HCT116 (cell line): ENCODE measurements at regions not wholly inside any gene's neighbourhood (a gene's known extent, or its start where the extent isn't known, plus 50 kb on each side); places are given as distances from the start of the nearest gene placed in this dataset.

Source experiments
- ATAC-seq: fragments of 200-7000 bp; cut with Tn5 transposase; 2 replicates; pipeline ENCODE4 v1.9.1; 2020; ENCODE audit warnings: mild to moderate bottlenecking, moderate library complexity
- BruUV-seq: library from RNA; stranded (reverse); fragments of 400-500 nt; replicated peaks from 2 replicates; lab custom pipeline; 2021; lab: Mats Ljungman, UMichigan
- CTCF ChIA-PET: fragments of 300-600 bp; sonication (Branson Sonifier 250); formaldehyde crosslinking; loops from one replicate; lab custom pipeline; 2021; ENCODE audit warnings: antibody characterized with exemption; lab: Charles Lee
- POLR2A ChIA-PET: fragments of 300-600, 350-600 bp; sonication (Branson Sonifier 250); formaldehyde crosslinking; loops from one replicate; lab custom pipeline; 2021; ENCODE audit warnings: antibody characterized with exemption; lab: Charles Lee
- RAD21 ChIA-PET, 2 experiments: fragments of 300-600 bp; sonication (Branson Sonifier 250); formaldehyde crosslinking; loops; one replicate each; lab custom pipeline; 2023; ENCODE audit warnings: low total read pairs in 2 of 2; ENCODE audit not compliant: uncharacterized antibody in 2 of 2, unreplicated experiment in 2 of 2, low non-redundant PET in 1 of 2; lab: Charles Lee
- DNase-seq: peaks from one replicate; pipeline ENCODE4 v3.0.0-alpha.2; 2010; ENCODE audit warnings: low read depth, low spot score
- H2AFZ ChIP-seq: fragments of 200-600 bp; shearing (Covaris generic), sonication (generic); 2 replicates; pipeline ENCODE4 v1.6.1; 2017; ENCODE audit warnings: low read depth, mixed run types, mixed read lengths, antibody characterized with exemption, low read length; ENCODE audit not compliant: poor library complexity, severe bottlenecking
- H3K27ac ChIP-seq: 2 replicates; pipeline ENCODE4 v1.5.1; 2012; ENCODE audit warnings: low read depth, low read length
- H3K27me3 ChIP-seq: fragments of 200-600 bp; sonication (generic); 2 replicates; pipeline ENCODE4 v1.6.1; 2016; ENCODE audit warnings: mixed run types, low read length, mixed read lengths; ENCODE audit not compliant: insufficient read depth
- H3K36me3 ChIP-seq, 2 experiments: fragments of 200-500 bp in 1 of 2; fragments of 200-600 bp in 1 of 2; sonication (Bioruptor generic) in 1 of 2; sonication (generic) in 1 of 2; 2 replicates each; pipeline versions ENCODE4 v1.5.1 to v1.6.1; 2014 to 2016; ENCODE audit warnings: low read length in 2 of 2, inconsistent platforms in 1 of 2, mixed read lengths in 1 of 2, mixed run types in 1 of 2; ENCODE audit not compliant: insufficient read depth in 2 of 2, control insufficient read depth in 1 of 2
- H3K4me1 ChIP-seq, 2 experiments: fragments of 200-600 bp in 1 of 2; sonication (generic) in 1 of 2; 2 replicates each; pipeline versions ENCODE4 v1.5.1 to v1.6.1; 2012 to 2017; ENCODE audit warnings: low read length in 2 of 2, inconsistent platforms in 1 of 2, mild to moderate bottlenecking in 1 of 2, mixed read lengths in 1 of 2, mixed run types in 1 of 2, moderate library complexity in 1 of 2; ENCODE audit not compliant: insufficient read depth in 2 of 2, control insufficient read depth in 1 of 2
- H3K4me2 ChIP-seq: fragments of 200-600 bp; sonication (generic); 2 replicates; pipeline ENCODE4 v1.6.1; 2017; ENCODE audit warnings: mixed run types, low read length, mixed read lengths
- H3K4me3 ChIP-seq, 2 experiments: fragments of 200-600 bp in 1 of 2; sonication (generic) in 1 of 2; replicated peaks in 1 of 2; 2 replicates each; pipeline ENCODE4 v1.5.1; 2011 to 2016; ENCODE audit warnings: low read length in 2 of 2, control low read depth in 1 of 2, low read depth in 1 of 2, mild to moderate bottlenecking in 1 of 2, mixed read lengths in 1 of 2, mixed run types in 1 of 2
- H3K79me2 ChIP-seq: fragments of 200-600 bp; sonication (generic); 2 replicates; pipeline ENCODE4 v1.6.1; 2017; ENCODE audit warnings: mild to moderate bottlenecking, mixed run types, low read length, moderate library complexity, mixed read lengths; ENCODE audit not compliant: insufficient read depth
- H3K9ac ChIP-seq: fragments of 200-600 bp; sonication (generic); 2 replicates; pipeline ENCODE4 v1.6.1; 2016; ENCODE audit warnings: low read length, mixed read lengths
- H3K9me2 ChIP-seq: fragments of 200-600 bp; sonication (generic), shearing (Covaris generic); 2 replicates; pipeline ENCODE4 v1.6.1; 2017; ENCODE audit warnings: mixed run types, mild to moderate bottlenecking, moderate library complexity; ENCODE audit not compliant: insufficient read depth
- H3K9me3 ChIP-seq, 2 experiments: fragments of 200-500 bp in 1 of 2; fragments of 200-600 bp in 1 of 2; sonication (Bioruptor generic) in 1 of 2; sonication (generic) in 1 of 2; 2 replicates each; pipeline ENCODE4 v1.6.1; 2014 to 2017; ENCODE audit warnings: low read length in 2 of 2, mixed read lengths in 2 of 2, inconsistent platforms in 1 of 2, low read depth in 1 of 2, mild to moderate bottlenecking in 1 of 2, mixed run types in 1 of 2, moderate library complexity in 1 of 2; ENCODE audit not compliant: control insufficient read depth in 1 of 2, insufficient read depth in 1 of 2
- H4K20me1 ChIP-seq: fragments of 200-600 bp; sonication (generic), shearing (Covaris generic); 2 replicates; pipeline ENCODE4 v1.6.1; 2017; ENCODE audit warnings: mixed run types, mild to moderate bottlenecking, moderate library complexity; ENCODE audit not compliant: insufficient read depth
- EGR1 ChIP-seq: IDR thresholded peaks from 2 replicates; pipeline ENCODE4 v1.6.1; 2012; ENCODE audit warnings: low read depth
- ELF1 ChIP-seq: IDR thresholded peaks from 2 replicates; pipeline ENCODE4 v1.6.1; 2012; ENCODE audit warnings: low read depth, borderline replicate concordance
- FOSL1 ChIP-seq: IDR thresholded peaks from 2 replicates; pipeline ENCODE4 v1.6.1; 2012; ENCODE audit warnings: low read depth
- SIN3A ChIP-seq: IDR thresholded peaks from 2 replicates; pipeline ENCODE4 v1.6.1; 2012; ENCODE audit warnings: low read depth
- SRF ChIP-seq: IDR thresholded peaks from 2 replicates; pipeline ENCODE4 v1.6.1; 2012; ENCODE audit warnings: low read depth
- ZFX ChIP-seq: fragments of 450-650 bp; IDR thresholded peaks from 2 replicates; pipeline ENCODE4 v1.6.1; 2017
- intact Hi-C: fragments of 100-400 bp; cut with micrococcal nuclease; formaldehyde crosslinking; loops from 2 replicates; pipeline ENCODE4 v1.10.0; 2022
- TF ChIP-seq, protein P1 (sequence below): IDR thresholded peaks from 2 replicates; pipeline ENCODE4 v1.6.1; 2012; ENCODE audit warnings: low read depth
- TF ChIP-seq, protein P2 (sequence below): IDR thresholded peaks from 2 replicates; pipeline ENCODE4 v1.6.1; 2012
- TF ChIP-seq, protein P3 (sequence below), 3 experiments: fragments of 200-600 bp in 1 of 3; sonication (generic) in 1 of 3; IDR thresholded peaks in 2 of 3; conservative IDR thresholded peaks in 1 of 3; 2 replicates each; pipeline ENCODE4 v1.5.1; 2012 to 2017; ENCODE audit warnings: low read depth in 2 of 3, low read length in 2 of 3, antibody characterized with exemption in 1 of 3, borderline replicate concordance in 1 of 3, control low read depth in 1 of 3, mild to moderate bottlenecking in 1 of 3, mixed read lengths in 1 of 3, mixed run types in 1 of 3, moderate library complexity in 1 of 3; ENCODE audit not compliant: insufficient read depth in 1 of 3

GRCh38 chr15:96549136-96549535, 218.6 kb downstream of the NR2F2 start (continued):
- TF ChIP-seq, protein P1, sequence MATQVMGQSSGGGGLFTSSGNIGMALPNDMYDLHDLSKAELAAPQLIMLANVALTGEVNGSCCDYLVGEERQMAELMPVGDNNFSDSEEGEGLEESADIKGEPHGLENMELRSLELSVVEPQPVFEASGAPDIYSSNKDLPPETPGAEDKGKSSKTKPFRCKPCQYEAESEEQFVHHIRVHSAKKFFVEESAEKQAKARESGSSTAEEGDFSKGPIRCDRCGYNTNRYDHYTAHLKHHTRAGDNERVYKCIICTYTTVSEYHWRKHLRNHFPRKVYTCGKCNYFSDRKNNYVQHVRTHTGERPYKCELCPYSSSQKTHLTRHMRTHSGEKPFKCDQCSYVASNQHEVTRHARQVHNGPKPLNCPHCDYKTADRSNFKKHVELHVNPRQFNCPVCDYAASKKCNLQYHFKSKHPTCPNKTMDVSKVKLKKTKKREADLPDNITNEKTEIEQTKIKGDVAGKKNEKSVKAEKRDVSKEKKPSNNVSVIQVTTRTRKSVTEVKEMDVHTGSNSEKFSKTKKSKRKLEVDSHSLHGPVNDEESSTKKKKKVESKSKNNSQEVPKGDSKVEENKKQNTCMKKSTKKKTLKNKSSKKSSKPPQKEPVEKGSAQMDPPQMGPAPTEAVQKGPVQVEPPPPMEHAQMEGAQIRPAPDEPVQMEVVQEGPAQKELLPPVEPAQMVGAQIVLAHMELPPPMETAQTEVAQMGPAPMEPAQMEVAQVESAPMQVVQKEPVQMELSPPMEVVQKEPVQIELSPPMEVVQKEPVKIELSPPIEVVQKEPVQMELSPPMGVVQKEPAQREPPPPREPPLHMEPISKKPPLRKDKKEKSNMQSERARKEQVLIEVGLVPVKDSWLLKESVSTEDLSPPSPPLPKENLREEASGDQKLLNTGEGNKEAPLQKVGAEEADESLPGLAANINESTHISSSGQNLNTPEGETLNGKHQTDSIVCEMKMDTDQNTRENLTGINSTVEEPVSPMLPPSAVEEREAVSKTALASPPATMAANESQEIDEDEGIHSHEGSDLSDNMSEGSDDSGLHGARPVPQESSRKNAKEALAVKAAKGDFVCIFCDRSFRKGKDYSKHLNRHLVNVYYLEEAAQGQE, result no peak
- TF ChIP-seq ELF1, result no peak
- TF ChIP-seq EGR1, result no peak
- no peak for TF ChIP-seq FOSL1
- no peak for TF ChIP-seq ZFX

DNA sequence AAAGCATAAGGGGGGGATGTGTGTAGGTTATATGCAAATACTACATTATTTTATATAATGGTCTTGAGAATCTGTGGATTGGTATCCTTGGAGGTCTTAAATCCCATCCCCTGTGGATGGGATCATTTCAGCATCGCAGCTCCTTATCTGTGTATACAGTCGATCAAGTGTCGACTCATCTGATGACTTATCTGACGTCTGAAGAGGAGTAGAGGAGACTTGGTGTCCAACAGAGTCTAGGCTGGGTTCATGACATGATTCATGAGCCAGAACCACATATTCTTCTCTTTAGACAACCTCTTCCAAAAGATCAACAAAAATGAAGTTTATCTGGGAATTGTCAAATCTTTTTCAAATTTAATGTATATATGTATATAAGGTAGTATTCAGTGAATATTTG, 220.7 kb downstream of the NR2F2 start:
- TF ChIP-seq SRF (no peak), SIN3A (no peak)
- TF ChIP-seq, protein P2, sequence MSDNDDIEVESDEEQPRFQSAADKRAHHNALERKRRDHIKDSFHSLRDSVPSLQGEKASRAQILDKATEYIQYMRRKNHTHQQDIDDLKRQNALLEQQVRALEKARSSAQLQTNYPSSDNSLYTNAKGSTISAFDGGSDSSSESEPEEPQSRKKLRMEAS, result no peak
- TF ChIP-seq, protein P1, result no peak
- TF ChIP-seq, protein P3, sequence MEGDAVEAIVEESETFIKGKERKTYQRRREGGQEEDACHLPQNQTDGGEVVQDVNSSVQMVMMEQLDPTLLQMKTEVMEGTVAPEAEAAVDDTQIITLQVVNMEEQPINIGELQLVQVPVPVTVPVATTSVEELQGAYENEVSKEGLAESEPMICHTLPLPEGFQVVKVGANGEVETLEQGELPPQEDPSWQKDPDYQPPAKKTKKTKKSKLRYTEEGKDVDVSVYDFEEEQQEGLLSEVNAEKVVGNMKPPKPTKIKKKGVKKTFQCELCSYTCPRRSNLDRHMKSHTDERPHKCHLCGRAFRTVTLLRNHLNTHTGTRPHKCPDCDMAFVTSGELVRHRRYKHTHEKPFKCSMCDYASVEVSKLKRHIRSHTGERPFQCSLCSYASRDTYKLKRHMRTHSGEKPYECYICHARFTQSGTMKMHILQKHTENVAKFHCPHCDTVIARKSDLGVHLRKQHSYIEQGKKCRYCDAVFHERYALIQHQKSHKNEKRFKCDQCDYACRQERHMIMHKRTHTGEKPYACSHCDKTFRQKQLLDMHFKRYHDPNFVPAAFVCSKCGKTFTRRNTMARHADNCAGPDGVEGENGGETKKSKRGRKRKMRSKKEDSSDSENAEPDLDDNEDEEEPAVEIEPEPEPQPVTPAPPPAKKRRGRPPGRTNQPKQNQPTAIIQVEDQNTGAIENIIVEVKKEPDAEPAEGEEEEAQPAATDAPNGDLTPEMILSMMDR (IDR thresholded peaks at IDR 0.05 in 2 of 3, conservative IDR thresholded peaks at IDR 0.05 in 1 of 3; ENCODE audit: borderline replicate concordance in 1 of 3, insufficient read depth in 1 of 3, low read depth in 2 of 3, low read length in 2 of 3), result no peak
- POLR2A ChIA-PET, result no interaction called here
- H3K36me3 ChIP-seq, result no peaks in the 10 kb centered on the region
- intact Hi-C loops, result no loop called here
- H3K79me2 ChIP-seq, result no peaks in the 10 kb centered on the region
- no peak overlapping the region for H3K4me3 ChIP-seq
- no peak overlapping the region for H3K4me2 ChIP-seq
- DNase-seq, result no peak
- no peak overlapping the region for H3K27ac ChIP-seq
- CTCF ChIA-PET, result no interaction called here
- H4K20me1 ChIP-seq, result no peaks in the 10 kb centered on the region
- ATAC-seq, result no peak
- no TSS peak for BruUV-seq
- H3K9me2 ChIP-seq, result no peaks in the 10 kb centered on the region
- H3K27me3 ChIP-seq, result peaks cover 74% of the 10 kb centered on the region
- RAD21 ChIA-PET, result no interaction called here
- no peaks in the 10 kb centered on the region for H3K9me3 ChIP-seq
- no peak overlapping the region for H3K9ac ChIP-seq
- H2AFZ ChIP-seq, result no peak overlapping the region
- no peaks in the 10 kb centered on the region for H3K4me1 ChIP-seq
